Suprapubic skin (tissue), 3 donors: ENCODE measurements at regions not wholly inside any gene's neighbourhood (a gene's known extent, or its start where the extent isn't known, plus 50 kb on each side); places are given as distances from the start of the nearest gene placed in this dataset.
"Not testable (repeated sequence)": the region's sequence is repeated elsewhere in the genome, so short reads cannot be mapped to it uniquely, and the experiment has no call there.

ENCODE experiments used
- CTCF ChIP-seq, 2 donors: fragments of 200-600 bp in 1 of 2; fragments of 450-650 bp in 1 of 2; sonication (generic) in 1 of 2; IDR thresholded peaks; one replicate each; pipeline ENCODE4 v1.5.1; 2016 to 2019; ENCODE audit warnings: antibody characterized with exemption in 2 of 2, mild to moderate bottlenecking in 1 of 2, moderate library complexity in 1 of 2
- EP300 ChIP-seq: sonication (generic); formaldehyde crosslinking; IDR thresholded peaks from one replicate; pipeline ENCODE4 v1.6.1; 2017; ENCODE audit warnings: antibody characterized with exemption

GRCh38 chr6:128575254-128575653 lies 54.9 kb upstream of the PTPRK start:
- not testable (repeated sequence) for TF ChIP-seq CTCF (IDR thresholded peaks at IDR 0.05); EP300
